ENCODE measurements at regions not wholly inside any gene's neighbourhood (a gene's known extent, or its start where the extent isn't known, plus 50 kb on each side); places are given as distances from the start of the nearest gene placed in this dataset.
"Not testable (repeated sequence)": the region's sequence is repeated elsewhere in the genome, so short reads cannot be mapped to it uniquely, and the experiment has no call there.

DNA sequence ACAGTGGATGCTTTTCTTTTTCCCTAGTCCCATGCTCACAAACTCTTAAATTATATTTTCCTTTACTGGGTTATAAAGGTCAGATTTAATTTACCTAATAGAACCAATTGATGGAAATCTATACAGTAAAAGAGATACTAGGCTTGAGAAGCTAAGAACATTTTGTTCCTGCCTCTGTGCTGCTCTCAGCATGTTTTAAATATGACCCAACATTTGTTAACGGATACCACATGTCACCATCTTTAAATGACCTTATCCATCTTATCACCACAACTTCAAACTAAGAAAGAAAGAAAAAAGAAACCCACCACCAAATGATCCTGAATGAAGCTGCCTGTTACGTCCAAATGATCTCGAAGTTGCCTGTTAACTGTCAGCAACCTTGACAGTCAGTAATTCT, 334.7 kb upstream of the ZNF608 start:
- DNase-seq (ENCODE audit: low spot score), result no peak

DNA sequence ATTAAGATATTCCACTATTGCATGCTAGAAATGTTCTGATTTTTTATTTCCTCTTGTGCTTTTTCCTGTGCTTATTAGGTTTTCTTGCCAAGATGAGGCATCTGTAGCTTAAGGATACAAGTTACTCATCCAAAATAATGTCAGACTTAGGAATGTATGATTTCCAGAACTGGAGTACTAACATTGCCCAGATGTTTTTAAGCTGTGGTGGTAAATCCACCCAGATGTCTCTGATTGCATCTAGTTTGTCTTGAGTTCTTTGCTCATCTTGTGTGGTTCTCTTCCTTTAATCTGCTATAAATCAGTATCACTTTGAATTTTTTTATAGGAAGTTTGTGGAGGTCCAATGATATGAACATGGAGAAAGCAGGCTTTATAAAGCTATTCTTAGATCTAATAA, 337.5 kb upstream of the ZNF608 start:
- DNase-seq (ENCODE audit: low spot score), result no peak

DNA sequence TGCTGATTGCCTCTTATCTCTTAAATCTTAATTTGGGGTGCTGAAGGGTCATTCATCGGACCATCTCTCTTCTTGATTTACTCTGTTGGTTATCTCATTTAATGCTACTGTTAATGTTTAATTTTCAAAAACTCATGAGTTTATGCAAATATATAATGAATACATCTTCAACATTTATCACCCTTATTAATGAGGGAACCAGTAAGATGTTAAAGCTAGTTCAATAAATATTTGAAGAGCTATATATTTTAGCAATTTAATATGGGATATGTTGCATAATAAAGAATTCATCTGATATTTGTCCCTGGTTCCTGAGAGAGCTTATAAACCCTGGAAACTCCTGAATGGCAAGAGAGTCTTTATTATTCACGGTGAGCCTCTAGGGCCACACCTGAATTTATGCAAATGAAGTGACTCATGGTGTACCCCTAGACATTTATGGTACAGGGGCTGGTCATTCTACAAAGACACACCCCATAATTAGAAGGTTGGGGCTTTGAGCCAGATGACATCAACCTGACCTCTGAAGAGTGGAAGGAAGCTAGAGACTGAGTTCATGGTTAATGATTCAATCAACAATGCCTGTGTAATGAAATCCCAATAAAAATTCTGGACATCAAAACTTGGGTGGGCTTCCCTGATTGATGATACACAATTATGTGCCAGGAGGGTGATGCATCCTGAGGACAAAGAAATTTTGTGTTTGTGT, 339.5 kb upstream of the ZNF608 start:
- peak; percentile 21 for DNase-seq (ENCODE audit: low spot score)

DNA sequence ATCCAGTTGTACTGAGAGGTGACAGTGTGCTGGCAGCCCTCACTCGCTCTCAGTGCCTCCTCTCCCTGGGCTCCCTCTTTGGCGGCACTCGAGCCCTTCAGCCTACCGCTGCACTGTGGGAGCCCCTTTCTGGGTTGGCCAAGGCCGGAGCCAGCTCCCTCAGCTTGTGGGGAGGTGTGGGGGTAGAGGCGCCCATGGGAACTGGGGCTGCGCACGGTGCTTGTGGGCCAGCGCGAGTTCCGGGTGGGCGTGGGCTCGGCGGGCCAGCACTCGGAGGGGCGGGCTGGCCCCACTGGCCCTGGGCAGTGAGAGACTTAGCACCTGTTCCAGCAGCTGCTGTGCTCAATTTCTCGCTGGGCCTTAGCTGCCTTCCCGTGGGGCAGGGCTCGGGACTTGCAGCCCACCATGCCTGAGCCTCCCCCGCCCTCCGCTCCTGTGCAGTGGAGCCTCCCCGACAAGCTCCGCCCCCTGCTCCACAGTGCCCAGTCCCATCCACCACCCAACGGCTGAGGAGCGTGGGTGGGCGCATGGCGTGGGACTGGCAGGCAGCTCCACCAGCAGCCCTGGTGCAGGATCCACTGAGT, 342.2 kb upstream of the ZNF608 start:
- no peak for DNase-seq (ENCODE audit: low spot score)

DNA sequence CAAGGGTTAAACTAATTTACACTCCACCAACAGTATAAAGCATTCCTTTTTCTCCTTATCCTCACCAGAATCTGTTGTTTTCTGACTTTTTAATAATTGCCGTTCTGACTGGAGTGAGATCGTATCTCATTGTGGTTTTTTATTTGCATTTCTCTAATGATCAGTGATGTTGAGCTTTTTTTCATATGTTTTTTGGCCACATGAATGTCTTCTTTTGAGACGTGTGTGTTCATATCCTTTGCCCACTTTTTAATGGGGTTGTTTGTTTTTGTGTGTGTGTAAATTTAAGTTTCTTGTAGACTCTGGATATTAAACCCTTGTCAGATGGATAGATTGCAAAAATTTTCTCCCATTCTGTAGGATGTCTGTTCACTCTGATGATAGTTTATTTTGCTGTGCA, 345.7 kb upstream of the ZNF608 start:
- DNase-seq (ENCODE audit: low spot score), result not testable (repeated sequence)

DNA sequence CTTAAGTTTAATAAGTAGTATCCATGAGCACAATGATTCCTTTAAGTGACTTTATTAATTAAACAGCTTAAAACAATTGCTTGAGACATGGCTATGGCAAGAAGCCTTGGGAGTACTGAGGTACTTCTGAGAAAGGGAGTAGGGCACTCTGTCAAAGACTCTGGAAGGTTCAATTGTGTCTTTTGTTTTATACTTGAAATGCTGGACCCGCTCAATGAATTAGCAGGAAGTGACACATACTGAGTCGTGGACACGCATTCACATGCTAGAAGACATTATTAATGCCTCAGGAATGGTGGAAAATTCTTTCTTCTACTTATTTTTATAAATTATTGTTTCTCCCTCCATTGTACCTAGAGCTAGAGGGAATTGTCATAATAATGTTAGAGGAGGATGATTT, 347.3 kb upstream of the ZNF608 start:
- DNase-seq (ENCODE audit: low spot score), result no peak

DNA sequence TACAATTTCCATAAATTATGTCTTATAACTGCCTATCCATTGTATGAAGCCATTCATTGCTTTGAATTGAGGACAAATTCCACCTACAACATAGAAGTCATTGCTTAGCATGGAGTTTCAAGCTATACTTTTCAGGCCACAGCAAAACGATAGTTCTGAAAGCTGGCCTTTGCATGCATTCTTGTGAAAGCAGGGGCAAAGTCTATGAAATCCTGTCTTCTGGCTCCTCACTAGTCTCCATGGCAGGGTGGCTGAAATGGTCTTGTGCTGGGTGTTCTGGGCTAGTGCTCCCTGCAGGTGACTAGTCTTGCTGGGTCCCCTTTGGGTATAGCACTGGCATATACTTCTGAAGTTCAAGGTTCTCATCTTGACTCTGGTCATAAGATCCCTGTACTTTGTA, 353.9 kb upstream of the ZNF608 start:
- DNase-seq (ENCODE audit: low spot score), result no peak

DNA sequence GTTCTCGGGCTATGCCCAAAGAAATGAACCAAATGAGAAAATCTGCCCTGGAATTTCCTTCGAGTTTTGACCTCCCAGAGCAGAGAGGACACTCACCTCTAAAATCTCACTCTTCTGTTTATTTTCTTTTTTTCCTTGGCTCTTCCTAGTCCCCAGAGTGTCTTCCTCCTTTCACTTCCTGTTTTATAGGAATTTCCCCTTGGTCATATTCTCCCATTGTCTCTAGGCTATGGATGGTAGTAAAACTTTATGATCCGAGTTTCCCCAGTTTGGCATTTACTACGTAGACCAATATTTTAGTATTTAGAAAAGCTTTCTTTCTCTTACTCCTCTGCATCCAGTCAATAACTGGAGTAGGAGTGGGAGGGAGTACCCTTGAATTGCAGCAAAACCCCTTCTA, 354.5 kb upstream of the ZNF608 start:
- no peak for DNase-seq (ENCODE audit: low spot score)

DNA sequence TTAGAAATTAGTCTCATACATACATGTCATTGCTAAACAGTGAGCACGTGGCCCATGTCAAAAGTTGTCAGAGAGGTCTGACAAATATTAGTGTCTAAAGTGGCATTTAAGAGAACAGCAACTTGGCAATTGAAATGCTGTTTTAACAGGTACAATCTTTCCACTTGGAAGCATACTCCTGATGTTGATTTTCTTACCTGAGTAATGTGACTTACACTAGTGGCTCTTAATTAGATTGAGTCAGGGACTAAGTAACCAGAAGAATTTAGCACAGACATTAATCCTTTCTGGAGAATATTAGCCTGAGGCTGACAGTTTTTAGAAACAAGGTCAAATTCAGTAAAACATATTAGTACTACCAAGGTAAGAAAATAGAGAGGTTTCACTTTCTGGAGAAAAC, 357.0 kb upstream of the ZNF608 start:
- no peak for DNase-seq (ENCODE audit: low spot score)

DNA sequence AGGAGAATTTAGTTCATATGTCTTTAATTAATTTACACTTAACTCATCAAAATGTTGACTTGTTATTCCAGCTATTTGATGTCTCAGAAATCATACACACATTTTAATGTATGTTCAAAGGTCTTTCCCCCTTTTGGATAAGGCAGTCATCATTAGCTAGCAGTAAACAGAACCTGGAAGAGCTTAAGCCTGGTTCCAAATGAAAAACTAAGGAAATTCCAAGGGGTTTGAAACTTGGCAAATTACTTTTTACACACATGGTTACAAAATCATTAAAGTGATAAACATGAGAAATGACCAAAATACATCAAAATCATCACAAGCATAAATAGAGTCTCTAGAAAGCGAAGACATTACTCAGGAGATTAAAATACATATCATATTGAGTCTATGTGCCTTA, 359.8 kb upstream of the ZNF608 start:
- no peak for DNase-seq (ENCODE audit: low spot score)

DNA sequence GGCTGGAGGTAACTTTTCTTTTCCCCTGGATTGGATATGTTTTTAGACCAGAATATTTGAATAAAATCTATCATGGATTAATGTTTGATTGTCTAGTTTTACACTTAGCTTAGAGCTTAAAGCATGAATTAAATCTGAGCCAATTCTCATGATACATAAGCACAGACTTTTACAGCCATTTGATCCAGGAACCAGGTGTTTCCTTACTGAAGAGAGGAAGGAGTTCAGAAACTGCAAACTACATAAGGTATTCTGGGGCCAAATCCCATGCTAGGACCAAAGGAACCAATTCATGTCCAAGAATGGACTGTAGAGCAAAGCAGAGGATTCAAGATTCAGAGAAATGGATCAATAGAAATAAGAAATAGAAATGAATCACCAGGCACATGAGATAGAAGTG, 360.4 kb upstream of the ZNF608 start:
- no peak for DNase-seq (ENCODE audit: low spot score)

DNA sequence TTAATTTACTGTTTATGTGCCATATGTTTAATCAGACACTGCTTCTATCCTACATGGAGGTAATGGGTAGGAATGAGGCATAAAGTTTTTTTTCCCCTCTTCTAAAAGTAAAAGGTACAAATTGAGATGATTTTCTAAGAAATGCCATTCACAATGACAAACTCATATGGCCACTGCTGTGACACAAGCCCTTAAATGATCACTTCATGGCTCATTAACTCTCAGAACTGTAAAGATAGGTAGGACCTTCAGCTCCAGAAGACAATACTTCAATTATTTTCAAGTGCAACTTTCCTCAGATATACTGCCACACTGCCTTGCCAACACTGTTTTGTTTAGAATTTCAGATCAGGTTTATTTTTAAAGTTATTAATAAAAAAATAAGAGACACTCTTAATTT, 362.9 kb upstream of the ZNF608 start:
- DNase-seq (ENCODE audit: low spot score), result no peak

DNA sequence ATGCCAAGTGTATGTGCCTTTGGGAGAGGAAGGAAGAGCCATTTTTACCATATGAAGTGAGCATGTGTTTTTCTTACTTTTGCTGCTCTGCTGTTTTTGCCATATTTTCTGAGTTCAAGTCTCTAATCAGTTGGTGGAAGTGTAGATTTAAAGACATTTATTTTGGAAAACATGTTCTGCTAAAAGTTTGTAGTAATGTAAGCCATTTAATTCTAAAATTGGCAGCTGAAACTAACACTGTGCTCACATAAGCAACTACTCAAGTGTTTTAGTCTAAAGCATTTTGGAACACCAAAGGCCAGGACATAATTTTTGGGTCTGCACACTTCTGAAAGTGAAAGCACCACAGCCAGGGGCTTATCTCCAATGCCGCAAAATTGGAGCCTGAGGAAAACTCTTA, 363.4 kb upstream of the ZNF608 start:
- DNase-seq (ENCODE audit: low spot score), result no peak

DNA sequence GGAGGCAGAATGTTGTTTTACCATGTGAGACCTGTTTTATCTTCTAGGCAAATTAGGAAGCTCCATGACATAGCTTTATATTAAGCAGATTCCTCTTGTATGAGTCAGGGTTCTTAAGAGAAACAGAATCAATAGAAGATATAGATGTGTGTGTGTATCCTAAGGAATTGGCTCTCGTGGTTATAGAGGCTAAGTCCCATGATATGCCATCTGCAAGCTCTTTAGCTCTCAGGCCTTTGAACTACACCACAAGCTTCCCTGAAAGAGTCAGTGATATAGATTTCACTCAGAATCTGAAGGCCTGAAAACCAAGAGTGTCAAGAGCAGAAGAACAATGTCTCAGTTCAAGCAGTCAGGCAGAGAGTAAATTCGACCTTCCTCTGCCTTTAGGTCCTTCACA, 365.8 kb upstream of the ZNF608 start:
- no peak for DNase-seq (ENCODE audit: low spot score)

DNA sequence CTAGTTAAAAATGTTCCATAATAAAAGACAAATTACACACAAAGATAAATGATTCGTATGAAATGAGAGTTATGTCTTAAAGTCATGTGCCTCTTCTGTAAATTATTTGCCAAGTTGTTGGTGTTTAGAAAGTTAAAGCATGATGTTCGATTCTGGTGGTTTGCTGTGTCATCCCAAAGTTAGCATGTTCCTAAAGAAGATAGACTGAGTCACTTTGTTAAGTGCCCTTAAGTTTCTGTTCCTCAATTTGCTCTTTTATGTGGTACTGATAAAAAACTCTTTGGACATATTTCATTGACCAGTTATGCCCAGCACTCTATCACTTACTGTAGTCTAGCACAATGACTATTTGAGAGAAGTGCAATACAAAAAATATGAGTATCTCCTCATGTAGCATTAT, 366.9 kb upstream of the ZNF608 start:
- no peak for DNase-seq (ENCODE audit: low spot score)

DNA sequence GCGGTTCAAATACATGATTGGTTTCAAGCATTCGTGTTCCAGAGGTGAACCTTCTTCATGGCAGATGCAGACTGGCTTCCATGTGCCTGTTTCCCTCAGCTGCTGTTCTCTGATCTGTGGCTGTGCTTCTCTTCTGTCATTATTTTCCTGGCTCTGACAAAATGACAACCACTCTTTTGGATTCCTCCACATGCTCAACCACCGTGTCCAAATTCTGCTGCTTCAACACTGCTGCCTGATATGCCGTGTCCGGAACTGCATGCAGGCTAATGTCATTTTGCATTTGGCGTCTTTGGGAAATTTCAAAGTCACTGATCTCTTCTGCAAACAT, 368.7 kb upstream of the ZNF608 start:
- no peak for DNase-seq (ENCODE audit: low spot score)

DNA sequence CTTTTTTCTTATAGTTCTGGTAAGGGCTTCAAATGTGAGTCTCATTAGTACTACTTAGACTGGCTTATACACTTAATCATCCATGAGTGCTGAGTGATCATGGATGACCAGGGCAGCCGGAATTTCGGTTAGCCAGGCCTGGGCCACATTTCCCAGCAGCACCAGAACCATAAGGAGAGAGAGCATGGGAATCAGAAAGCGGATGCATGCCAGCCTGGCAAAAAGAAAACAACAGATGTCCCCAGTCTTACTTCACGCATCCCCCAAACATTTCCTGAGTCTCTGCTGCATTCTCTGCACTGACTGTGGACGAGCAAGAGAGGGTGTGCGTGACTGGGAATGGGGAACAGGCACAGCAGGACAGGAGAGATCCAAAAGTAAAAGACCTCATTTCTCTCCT, 371.1 kb upstream of the ZNF608 start:
- no peak for DNase-seq (ENCODE audit: low spot score)

DNA sequence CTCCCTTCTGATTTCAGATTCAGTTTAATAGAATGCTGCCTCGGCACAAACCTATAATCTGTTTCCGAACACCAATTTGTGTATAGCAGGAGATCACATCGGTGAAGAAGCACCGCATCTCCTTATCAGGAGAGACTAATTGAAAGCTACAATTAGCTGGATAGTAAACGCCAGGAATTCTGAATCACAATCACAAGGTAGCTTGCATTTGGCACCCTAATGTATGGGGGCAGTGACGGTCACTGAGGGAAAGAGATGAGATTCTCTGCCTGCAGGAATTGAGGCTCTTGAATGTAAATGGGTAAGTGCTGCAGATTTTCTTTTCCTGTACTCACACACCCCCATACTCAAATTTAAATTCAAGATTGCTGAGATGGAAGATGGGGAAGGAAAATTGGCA, 373.6 kb upstream of the ZNF608 start:
- no peak for DNase-seq (ENCODE audit: low spot score)

DNA sequence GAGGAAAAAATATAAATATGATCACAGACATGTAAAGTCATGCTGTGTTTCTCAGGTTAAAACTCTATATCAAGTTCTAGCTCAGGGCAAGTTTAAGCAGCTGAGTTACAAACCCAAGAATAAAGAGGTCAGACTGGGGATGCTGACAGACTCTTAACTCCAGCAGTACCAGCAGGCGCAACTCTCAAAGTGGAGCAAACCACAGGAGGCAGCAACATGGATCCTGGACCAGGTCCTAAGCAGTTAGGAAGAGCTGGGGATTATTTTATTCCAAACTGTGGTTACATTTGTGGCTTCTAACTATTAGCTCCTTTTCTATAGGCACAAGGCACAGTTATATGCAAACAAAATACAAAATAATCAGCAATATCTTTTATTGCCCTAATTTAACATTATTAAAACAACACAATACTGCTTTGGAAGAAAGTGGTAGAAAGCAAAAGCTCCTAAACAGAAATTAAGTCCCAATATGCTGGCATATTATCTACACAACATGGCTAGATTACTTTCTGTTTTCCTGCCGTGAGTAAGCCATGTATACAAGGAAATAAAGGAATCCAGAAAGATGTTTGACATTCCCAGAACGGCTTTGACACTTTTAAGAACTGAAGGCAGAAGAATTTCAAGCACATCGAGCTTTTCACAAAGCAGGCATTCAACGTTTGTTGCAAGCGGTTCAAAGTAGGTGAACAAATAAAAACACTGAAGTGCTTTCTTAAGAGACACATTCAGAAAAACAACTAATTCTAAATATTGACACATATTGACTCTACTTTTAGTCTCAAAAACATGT, 378.8 kb upstream of the ZNF608 start:
- DNase-seq (ENCODE audit: low spot score), result no peak

DNA sequence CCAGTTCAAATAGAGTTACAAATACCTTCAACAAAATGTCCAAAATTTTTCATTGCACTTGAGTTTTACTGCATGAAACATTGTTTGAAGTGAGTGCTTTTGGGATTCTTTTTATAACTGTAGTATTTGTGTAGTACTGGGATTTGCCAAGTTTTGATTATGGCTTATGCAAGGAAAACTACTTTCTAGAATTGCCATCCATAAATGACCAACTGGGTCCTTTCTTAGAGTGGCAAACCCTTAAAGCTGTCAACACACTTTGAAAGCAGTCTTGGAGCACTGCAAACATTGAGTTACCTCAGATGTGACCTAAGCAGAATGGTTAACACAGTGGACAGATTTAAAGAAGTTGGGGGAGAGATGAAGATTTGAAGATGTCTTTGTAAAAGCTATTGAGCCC, 379.6 kb upstream of the ZNF608 start:
- DNase-seq (ENCODE audit: low spot score), result no peak

DNA sequence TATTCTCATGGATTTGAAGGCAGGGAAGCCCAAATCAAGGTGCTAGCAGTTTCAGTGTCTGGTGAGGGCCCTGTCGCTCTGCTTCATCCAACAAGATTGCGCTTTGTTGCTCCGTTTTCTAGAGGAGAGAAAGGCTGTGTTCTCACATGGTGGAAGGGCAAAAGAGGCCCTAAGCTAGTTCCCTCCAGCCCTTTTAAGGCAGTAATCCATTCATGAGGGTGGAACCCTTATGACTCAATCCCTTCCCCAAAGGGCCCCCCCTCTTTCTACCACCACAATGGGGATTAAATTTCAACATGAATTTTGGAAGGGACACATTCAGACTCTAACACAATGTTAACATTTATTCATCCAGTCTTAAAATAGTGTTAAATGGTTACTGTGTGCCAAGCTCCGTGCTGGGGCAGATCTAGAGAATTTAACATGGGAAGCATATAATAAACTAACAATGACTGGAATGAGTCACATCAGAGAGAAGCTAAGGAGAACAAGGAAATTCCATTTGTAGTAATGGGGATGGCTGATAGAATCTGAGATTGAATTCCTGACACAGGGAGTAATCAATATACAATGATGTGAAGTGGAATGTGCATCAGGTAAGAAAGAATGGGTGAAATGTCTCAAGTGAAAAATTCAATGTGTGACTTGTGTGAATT, 382.8 kb upstream of the ZNF608 start:
- DNase-seq (ENCODE audit: low spot score), result no peak

DNA sequence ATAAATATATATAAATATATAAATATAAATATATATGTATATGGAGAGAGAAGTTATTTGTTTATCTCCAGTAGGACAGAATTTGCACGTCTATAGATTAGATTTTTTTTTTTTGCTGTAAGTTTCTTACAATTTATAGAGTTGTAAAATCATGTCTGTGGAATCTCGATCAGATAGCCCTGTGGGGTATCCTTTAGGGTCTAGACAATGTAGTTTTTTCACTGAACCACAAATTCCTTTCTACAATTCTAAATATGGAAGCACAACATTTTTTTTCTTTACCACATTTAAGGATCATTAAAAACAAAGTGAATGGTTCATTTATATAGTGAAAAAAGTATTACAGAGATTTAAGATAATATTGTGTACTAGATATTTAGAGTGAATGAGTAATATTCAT, 384.2 kb upstream of the ZNF608 start:
- no peak for DNase-seq (ENCODE audit: low spot score)
